Ovary (tissue), 7 donors: ENCODE measurements at regions not wholly inside any gene's neighbourhood (a gene's known extent, or its start where the extent isn't known, plus 50 kb on each side); places are given as distances from the start of the nearest gene placed in this dataset.

Experiments
- DNase-seq, 5 donors: peaks; one replicate each; pipeline ENCODE4 v3.0.0-alpha.2; 2019 to 2020
- H3K27ac ChIP-seq, 2 donors: fragments of 200-600 bp; one replicate each; pipeline versions ENCODE4 v1.5.1 to v1.8.0; 2019 to 2022
- H3K27me3 ChIP-seq: fragments of 200-600 bp; one replicate; pipeline ENCODE4 v1.8.0; 2022
- H3K36me3 ChIP-seq: fragments of 200-600 bp; sonication (generic); one replicate; pipeline ENCODE4 v1.5.1; 2019
- H3K4me1 ChIP-seq: one replicate; pipeline ENCODE4 v1.8.1; 2013; ENCODE audit warnings: mild to moderate bottlenecking, moderate library complexity; ENCODE audit not compliant: insufficient read depth
- H3K4me3 ChIP-seq: fragments of 200-600 bp; sonication (generic); one replicate; pipeline ENCODE4 v1.5.1; 2017
- H3K9me3 ChIP-seq, 2 donors: fragments of 200-600 bp in 1 of 2; sonication (generic) in 1 of 2; one replicate each; pipeline versions ENCODE4 v1.5.1 to v1.8.1; 2013 to 2019; ENCODE audit warnings: mild to moderate bottlenecking in 1 of 2, moderate library complexity in 1 of 2
- EP300 ChIP-seq: sonication (generic); formaldehyde crosslinking; IDR thresholded peaks from one replicate; pipeline ENCODE4 v1.6.1; 2017; ENCODE audit warnings: antibody characterized with exemption
- POLR2A ChIP-seq: fragments of 450-650 bp; IDR thresholded peaks from one replicate; pipeline ENCODE4 v1.6.1; 2017; ENCODE audit warnings: antibody characterized with exemption, mild to moderate bottlenecking, moderate library complexity
- WGBS, 3 donors: extraction: QIAGEN DNeasy Blood & Tissue Kit in 1 of 3; methylation state at CpG; one replicate each; pipeline versions ENCODE4 v1.1.5 to v1.1.7; 2013 to 2017; 5-methylcytosine and 5-hydroxymethylcytosine counted together
- intact Hi-C, 4 donors: fragments of 100-400 bp; cut with DNase I; formaldehyde crosslinking; loops; one replicate each; pipeline versions ENCODE4 v1.11.0 to v1.15.1; 2022 to 2023
- TF ChIP-seq, protein P1 (sequence below), 3 donors: fragments of 450-650 bp in 2 of 3; fragments of 200-600 bp in 1 of 3; IDR thresholded peaks; one replicate each; pipeline versions ENCODE4 v1.5.1 to v1.8.0; 2016 to 2022; ENCODE audit warnings: antibody characterized with exemption in 3 of 3, mild to moderate bottlenecking in 1 of 3
- donor health status: DM: no; HTN: no; CAD: no; lungs with moderate emphysema.
- donor health status: DM: no; HTN: no; CAD: no.
- donor health status: Bipolar disorder and iron deficiency.
- donor health status: DM: no; HTN: no; CAD: no.
- donor health status: DM: yes; HTN: yes; CAD: no.

DNA sequence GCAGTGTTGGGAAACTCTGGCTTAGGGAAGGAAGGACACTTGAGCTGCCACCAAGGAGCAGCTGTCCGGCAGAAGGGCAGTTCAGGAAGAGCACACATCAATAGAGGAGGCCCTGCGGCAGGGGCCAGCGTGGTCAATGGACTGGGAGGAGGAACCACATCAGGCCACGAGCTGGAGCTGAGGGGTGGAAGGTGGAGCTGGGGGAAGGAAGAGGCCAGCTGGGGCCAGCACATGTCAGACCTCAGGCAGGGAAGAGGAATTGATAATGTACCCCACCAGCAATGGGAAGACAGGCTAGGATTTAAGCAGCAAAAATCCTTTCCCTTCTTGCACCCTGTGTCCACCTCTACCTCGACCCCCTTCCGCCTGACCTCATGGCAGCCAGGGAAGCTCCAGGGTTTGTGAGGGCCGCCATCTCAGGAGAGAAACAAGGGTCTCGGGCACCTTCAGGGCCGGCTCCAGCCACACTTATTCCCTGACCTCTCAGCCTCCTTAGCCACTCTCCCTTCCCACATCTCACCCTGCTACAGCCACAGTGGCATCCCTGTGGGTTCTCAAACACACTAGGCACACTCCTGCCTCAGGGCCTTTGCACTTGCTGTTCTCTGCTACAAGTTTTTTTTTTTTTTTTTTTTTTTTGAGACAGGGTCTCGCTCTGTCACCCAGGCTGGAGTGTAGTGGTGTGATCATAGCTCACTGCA is 157.8 kb upstream of the GRK3 start:
- TF ChIP-seq, protein P1, sequence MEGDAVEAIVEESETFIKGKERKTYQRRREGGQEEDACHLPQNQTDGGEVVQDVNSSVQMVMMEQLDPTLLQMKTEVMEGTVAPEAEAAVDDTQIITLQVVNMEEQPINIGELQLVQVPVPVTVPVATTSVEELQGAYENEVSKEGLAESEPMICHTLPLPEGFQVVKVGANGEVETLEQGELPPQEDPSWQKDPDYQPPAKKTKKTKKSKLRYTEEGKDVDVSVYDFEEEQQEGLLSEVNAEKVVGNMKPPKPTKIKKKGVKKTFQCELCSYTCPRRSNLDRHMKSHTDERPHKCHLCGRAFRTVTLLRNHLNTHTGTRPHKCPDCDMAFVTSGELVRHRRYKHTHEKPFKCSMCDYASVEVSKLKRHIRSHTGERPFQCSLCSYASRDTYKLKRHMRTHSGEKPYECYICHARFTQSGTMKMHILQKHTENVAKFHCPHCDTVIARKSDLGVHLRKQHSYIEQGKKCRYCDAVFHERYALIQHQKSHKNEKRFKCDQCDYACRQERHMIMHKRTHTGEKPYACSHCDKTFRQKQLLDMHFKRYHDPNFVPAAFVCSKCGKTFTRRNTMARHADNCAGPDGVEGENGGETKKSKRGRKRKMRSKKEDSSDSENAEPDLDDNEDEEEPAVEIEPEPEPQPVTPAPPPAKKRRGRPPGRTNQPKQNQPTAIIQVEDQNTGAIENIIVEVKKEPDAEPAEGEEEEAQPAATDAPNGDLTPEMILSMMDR (IDR thresholded peaks at IDR 0.05) = no peak
- TF ChIP-seq POLR2A (no peak), EP300 (no peak)
- Histone ChIP-seq H3K4me3 (no peak overlapping the region), H3K9me3 (no peaks in the 10 kb centered on the region), H3K27ac (no peak overlapping the region), H3K36me3 (no peaks in the 10 kb centered on the region), H3K27me3 (no peaks in the 10 kb centered on the region), H3K4me1 (peaks cover 15% of the 10 kb centered on the region)
- 90 to 92% (median 91%) methylated on average over 10 of the region's 10 CpGs for WGBS, 3 donors
- no peak for DNase-seq
- intact Hi-C loops = no loop called here

DNA sequence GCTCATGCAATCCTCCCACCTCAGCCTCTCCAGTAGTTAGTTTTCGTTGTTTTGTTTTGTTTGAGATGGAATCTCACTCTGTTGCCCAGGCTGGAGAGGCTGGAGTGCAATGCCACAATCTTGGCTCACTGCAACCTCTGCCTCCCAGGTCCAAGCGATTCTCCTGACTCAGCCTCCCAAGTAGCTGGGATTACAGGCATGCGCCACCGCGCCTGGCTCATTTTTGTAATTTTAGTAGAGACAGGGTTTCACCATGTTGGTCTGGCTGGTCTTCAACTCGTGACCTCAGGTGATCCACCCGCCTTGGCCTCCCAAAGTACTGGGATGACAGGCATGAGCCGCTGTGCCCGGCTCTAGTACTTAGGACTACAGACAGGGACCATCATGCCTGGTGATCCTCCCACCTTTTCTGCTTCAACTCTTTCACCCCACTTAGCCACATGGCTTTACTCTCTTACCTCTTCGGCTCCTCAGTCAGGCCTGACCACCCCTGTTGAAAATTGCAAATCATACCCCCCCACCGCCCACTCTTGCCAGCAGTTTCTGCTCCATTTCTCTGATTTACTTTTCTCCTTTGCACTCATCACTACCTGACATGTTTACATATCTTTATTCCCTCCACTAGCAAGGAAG is 157.1 kb upstream of the GRK3 start:
- WGBS, 3 donors = 92 to 95% (median 93%) methylated on average over 11 of the region's 11 CpGs
- H3K36me3 ChIP-seq = no peaks in the 10 kb centered on the region
- intact Hi-C loops = no loop called here
- no peak overlapping the region for H3K4me3 ChIP-seq
- H3K4me1 ChIP-seq = peaks cover 11% of the 10 kb centered on the region
- no peaks in the 10 kb centered on the region for H3K27me3 ChIP-seq
- TF ChIP-seq EP300 (no peak), POLR2A (no peak)
- TF ChIP-seq, protein P1 (IDR thresholded peaks at IDR 0.05) = no peak
- DNase-seq = no peak
- no peaks in the 10 kb centered on the region for H3K9me3 ChIP-seq
- H3K27ac ChIP-seq = no peak overlapping the region

DNA sequence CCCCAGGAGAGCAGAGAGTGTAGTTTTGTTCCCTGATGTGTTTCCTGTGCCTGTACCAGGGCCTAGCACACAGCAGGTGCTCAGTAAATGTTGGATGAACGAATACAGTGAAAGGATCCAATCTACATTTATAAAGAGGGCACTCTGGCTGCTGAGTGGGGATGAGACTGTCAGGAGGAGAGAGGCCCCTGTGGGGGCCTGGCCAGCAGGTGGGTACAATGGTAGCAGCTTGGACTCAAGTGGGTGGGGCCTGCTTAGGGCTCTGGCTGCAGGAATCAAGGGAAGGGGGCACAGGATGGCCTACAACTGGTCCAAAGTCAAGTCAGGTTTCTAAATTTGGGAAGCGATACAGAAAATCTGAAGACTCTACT is 156.6 kb upstream of the GRK3 start:
- H3K4me1 ChIP-seq = peaks cover 6% of the 10 kb centered on the region
- H3K9me3 ChIP-seq = no peaks in the 10 kb centered on the region
- no peaks in the 10 kb centered on the region for H3K27me3 ChIP-seq
- WGBS, 3 donors = 89 to 91% (median 90%) methylated on average over 2 of the region's 2 CpGs
- no peak for DNase-seq
- TF ChIP-seq EP300 = no peak
- TF ChIP-seq POLR2A = no peak
- TF ChIP-seq, protein P1 (IDR thresholded peaks at IDR 0.05) = no peak
- H3K4me3 ChIP-seq = no peak overlapping the region
- H3K36me3 ChIP-seq = no peaks in the 10 kb centered on the region
- intact Hi-C loops = no loop called here
- H3K27ac ChIP-seq = no peak overlapping the region

DNA sequence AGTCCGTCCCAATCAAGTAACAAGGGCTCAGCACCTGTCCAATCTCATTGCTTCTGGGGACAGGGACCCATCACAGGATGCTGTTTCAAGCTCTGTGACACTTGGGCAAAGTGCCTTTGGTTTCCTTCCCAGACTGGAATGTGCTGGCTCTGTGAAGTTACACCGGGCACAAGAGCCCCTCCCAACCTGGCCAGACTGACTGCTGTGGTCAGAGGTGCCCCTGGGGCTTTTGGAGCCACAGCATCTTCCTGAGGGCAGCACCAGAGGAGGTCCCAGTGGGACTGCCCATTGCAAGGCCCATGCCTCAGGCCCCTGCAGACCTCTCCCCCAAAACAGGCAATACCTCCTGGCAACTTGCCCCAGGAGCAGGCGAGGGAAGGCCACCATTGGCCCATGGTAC is 155.2 kb upstream of the GRK3 start:
- 70 to 79% (median 71%) methylated on average over 3 of the region's 3 CpGs for WGBS, 3 donors
- no peaks in the 10 kb centered on the region for H3K27me3 ChIP-seq
- H3K4me1 ChIP-seq = peaks cover 2% of the 10 kb centered on the region
- DNase-seq = no peak
- H3K4me3 ChIP-seq = no peak overlapping the region
- H3K27ac ChIP-seq = no peak overlapping the region
- no peaks in the 10 kb centered on the region for H3K9me3 ChIP-seq
- intact Hi-C loops = no loop called here
- TF ChIP-seq, protein P1 (IDR thresholded peaks at IDR 0.05) = no peak
- TF ChIP-seq POLR2A (no peak), EP300 (no peak)
- H3K36me3 ChIP-seq = no peaks in the 10 kb centered on the region
